ENCODE measurements at regions not wholly inside any gene's neighbourhood (a gene's known extent, or its start where the extent isn't known, plus 50 kb on each side); places are given as distances from the start of the nearest gene placed in this dataset.

GRCh38 chr2:35172687-35173086 is 1182.9 kb upstream of the CRIM1 start:
- CTCF ChIA-PET (ENCODE audit: unreplicated experiment) = no interaction called here
- Histone ChIP-seq H3K27ac (ENCODE audit: low read depth, low read length, poor library complexity, severe bottlenecking) (no peak overlapping the region), H3K9me3 (ENCODE audit: low read length) (no peaks in the 10 kb centered on the region), H3K36me3 (ENCODE audit: insufficient read depth, low read length) (no peaks in the 10 kb centered on the region), H4K20me1 (ENCODE audit: insufficient read depth, low read length) (no peaks in the 10 kb centered on the region), H2AFZ (ENCODE audit: low read length) (no peak overlapping the region), H3K79me2 (ENCODE audit: insufficient read depth, low read depth, low read length) (no peaks in the 10 kb centered on the region), H3K4me1 (ENCODE audit: insufficient read depth, low read length, poor library complexity, severe bottlenecking) (no peaks in the 10 kb centered on the region), H3K4me2 (ENCODE audit: low read length) (no peak overlapping the region), H3K4me3 (ENCODE audit: low read depth, low read length, poor library complexity, severe bottlenecking) (no peak overlapping the region), H3K9me2 (ENCODE audit: insufficient read depth, low read length) (no peaks in the 10 kb centered on the region)
- intact Hi-C loops (cut with micrococcal nuclease; ENCODE audit: unreplicated experiment) = no loop called here
- POLR2A ChIA-PET = no interaction called here
- no peak for DNase-seq (ENCODE audit: low spot score)
- no TSS peak for BruUV-seq (replicated peaks)
- TF ChIP-seq CTCF (conservative IDR thresholded peaks at IDR 0.05; ENCODE audit: low read length) = no peak
- no peak for TF ChIP-seq EZH2phosphoT487 (IDR thresholded peaks at IDR 0.05; ENCODE audit: borderline replicate concordance, low read depth, low read length)

- no peak overlapping the region for H2AFZ ChIP-seq (ENCODE audit: low read length)
- H3K27ac ChIP-seq (ENCODE audit: low read depth, low read length, poor library complexity, severe bottlenecking) = no peak overlapping the region
- ChIA-PET CTCF (ENCODE audit: unreplicated experiment) (no interaction called here), POLR2A (no interaction called here)
- H3K9me3 ChIP-seq (ENCODE audit: low read length) = no peaks in the 10 kb centered on the region
- intact Hi-C loops (cut with micrococcal nuclease; ENCODE audit: unreplicated experiment) = loop anchor here (5.0 kb wide), 1 partner anchor 244 kb away; no protein-coding TSS in a partner anchor
- no peak overlapping the region for H3K4me2 ChIP-seq (ENCODE audit: low read length)
- TF ChIP-seq CTCF (conservative IDR thresholded peaks at IDR 0.05; ENCODE audit: low read length) (peak; percentile 55; the same call in 1 of the 2 replicates), EZH2phosphoT487 (IDR thresholded peaks at IDR 0.05; ENCODE audit: borderline replicate concordance, low read depth, low read length) (no peak)
- H3K9me2 ChIP-seq (ENCODE audit: insufficient read depth, low read length) = no peaks in the 10 kb centered on the region
- H3K36me3 ChIP-seq (ENCODE audit: insufficient read depth, low read length) = no peaks in the 10 kb centered on the region
- H4K20me1 ChIP-seq (ENCODE audit: insufficient read depth, low read length) = no peaks in the 10 kb centered on the region
- DNase-seq (ENCODE audit: low spot score) = no peak
- H3K4me1 ChIP-seq (ENCODE audit: insufficient read depth, low read length, poor library complexity, severe bottlenecking) = no peaks in the 10 kb centered on the region
- H3K4me3 ChIP-seq (ENCODE audit: low read depth, low read length, poor library complexity, severe bottlenecking) = no peak overlapping the region
- H3K79me2 ChIP-seq (ENCODE audit: insufficient read depth, low read depth, low read length) = no peaks in the 10 kb centered on the region
- BruUV-seq (replicated peaks) = no TSS peak
Measured at GRCh38 chr2:35168351-35168750, 1187.2 kb upstream of the CRIM1 start.

GRCh38 chr2:35163948-35164347 is 1191.6 kb upstream of the CRIM1 start:
- Histone ChIP-seq H3K79me2 (ENCODE audit: insufficient read depth, low read depth, low read length) (no peaks in the 10 kb centered on the region), H4K20me1 (ENCODE audit: insufficient read depth, low read length) (no peaks in the 10 kb centered on the region), H3K36me3 (ENCODE audit: insufficient read depth, low read length) (no peaks in the 10 kb centered on the region), H3K4me3 (ENCODE audit: low read depth, low read length, poor library complexity, severe bottlenecking) (no peak overlapping the region), H3K4me2 (ENCODE audit: low read length) (no peak overlapping the region), H2AFZ (ENCODE audit: low read length) (no peak overlapping the region), H3K27ac (ENCODE audit: low read depth, low read length, poor library complexity, severe bottlenecking) (no peak overlapping the region), H3K9me2 (ENCODE audit: insufficient read depth, low read length) (no peaks in the 10 kb centered on the region), H3K4me1 (ENCODE audit: insufficient read depth, low read length, poor library complexity, severe bottlenecking) (no peaks in the 10 kb centered on the region), H3K9me3 (ENCODE audit: low read length) (no peaks in the 10 kb centered on the region)
- no TSS peak for BruUV-seq (replicated peaks)
- TF ChIP-seq CTCF (conservative IDR thresholded peaks at IDR 0.05; ENCODE audit: low read length) (no peak), EZH2phosphoT487 (IDR thresholded peaks at IDR 0.05; ENCODE audit: borderline replicate concordance, low read depth, low read length) (no peak)
- CTCF ChIA-PET (ENCODE audit: unreplicated experiment) = no interaction called here
- intact Hi-C loops (cut with micrococcal nuclease; ENCODE audit: unreplicated experiment) = no loop called here
- no peak for DNase-seq (ENCODE audit: low spot score)
- POLR2A ChIA-PET = no interaction called here

All from OCI-LY7 (cell line).